CD4-positive, alpha-beta memory T cell (primary cell): ENCODE measurements at regions not wholly inside any gene's neighbourhood (a gene's known extent, or its start where the extent isn't known, plus 50 kb on each side); places are given as distances from the start of the nearest gene placed in this dataset.
A peak's percentile ranks its signal among the peaks of the same experiment; 100 is the strongest.
"Not testable (repeated sequence)": the region's sequence is repeated elsewhere in the genome, so short reads cannot be mapped to it uniquely, and the experiment has no call there.

Source experiments
- CTCF ChIA-PET: fragments of 350-600 bp; sonication (Branson Sonifier 250); formaldehyde crosslinking; loops from one replicate; lab custom pipeline; 2021; ENCODE audit warnings: inconsistent platforms; ENCODE audit not compliant: partially characterized antibody; lab: Charles Lee
- POLR2A ChIA-PET: fragments of 350-600 bp; sonication (Branson Sonifier 250); formaldehyde crosslinking; loops from one replicate; lab custom pipeline; 2021; ENCODE audit not compliant: partially characterized antibody; lab: Charles Lee
- DNase-seq, 5 donors: peaks; one replicate each; pipeline versions ENCODE4 v3.0.0 to v3.0.0-alpha.2; 2020 to 2022; ENCODE audit warnings: mixed read lengths in 1 of 5
- H3K27ac ChIP-seq: one replicate; pipeline ENCODE4 v1.7.0; 2013; ENCODE audit warnings: low read depth, low read length
- H3K27me3 ChIP-seq: 2 replicates; pipeline ENCODE4 v1.7.0; 2013; ENCODE audit warnings: mild to moderate bottlenecking, low read length, moderate library complexity; ENCODE audit not compliant: insufficient read depth
- H3K36me3 ChIP-seq: 2 replicates; pipeline ENCODE4 v1.7.0; 2013; ENCODE audit warnings: mild to moderate bottlenecking, low read length, moderate library complexity; ENCODE audit not compliant: insufficient read depth
- H3K4me1 ChIP-seq: 2 replicates; pipeline ENCODE4 v1.7.0; 2013; ENCODE audit warnings: mild to moderate bottlenecking, low read length, moderate library complexity; ENCODE audit not compliant: insufficient read depth
- H3K4me3 ChIP-seq, 2 donors: one replicate each; pipeline ENCODE4 v1.7.0; 2013; ENCODE audit warnings: low read length in 2 of 2, mild to moderate bottlenecking in 1 of 2
- H3K9me3 ChIP-seq, 2 donors: one replicate each; pipeline ENCODE4 v1.7.0; 2013; ENCODE audit warnings: low read length in 2 of 2, control low read depth in 1 of 2; ENCODE audit not compliant: control insufficient read depth in 1 of 2
- H3K27ac Mint-ChIP-seq, 7 donors: one replicate each; pipeline ENCODE4 v1.8.0; 2020 to 2021; ENCODE audit warnings: mixed read lengths in 7 of 7, mild to moderate bottlenecking in 6 of 7, inconsistent platforms in 3 of 7, moderate library complexity in 3 of 7
- H3K27me3 Mint-ChIP-seq, 2 donors: one replicate each; pipeline ENCODE4 v1.8.0; 2020 to 2021; ENCODE audit warnings: mixed read lengths in 2 of 2
- H3K36me3 Mint-ChIP-seq, 2 donors: one replicate each; pipeline ENCODE4 v1.8.0; 2020 to 2021; ENCODE audit warnings: mixed read lengths in 2 of 2, inconsistent platforms in 1 of 2, mild to moderate bottlenecking in 1 of 2
- H3K4me1 Mint-ChIP-seq, 4 donors: one replicate each; pipeline ENCODE4 v1.8.0; 2020 to 2021; ENCODE audit warnings: mixed read lengths in 4 of 4, mild to moderate bottlenecking in 1 of 4
- H3K4me3 Mint-ChIP-seq, 8 donors: one replicate each; pipeline ENCODE4 v1.8.0; 2020 to 2021; ENCODE audit warnings: mixed read lengths in 8 of 8, mild to moderate bottlenecking in 7 of 8, moderate library complexity in 6 of 8, inconsistent platforms in 3 of 8
- H3K9me3 Mint-ChIP-seq, 8 donors: one replicate each; pipeline ENCODE4 v1.8.0; 2020 to 2021; ENCODE audit warnings: mixed read lengths in 8 of 8, mild to moderate bottlenecking in 5 of 8, inconsistent platforms in 3 of 8, moderate library complexity in 1 of 8
- intact Hi-C: fragments of 100-400 bp; cut with micrococcal nuclease; formaldehyde crosslinking; loops from one replicate; pipeline ENCODE4 v1.15.1; 2023

GRCh38 chr19:22523940-22524339 is 101.8 kb upstream of the ZNF98 start:
- no peaks in the 10 kb centered on the region for H3K27me3 ChIP-seq
- H3K27me3 Mint-ChIP-seq: no peaks in the 10 kb centered on the region
- ChIA-PET POLR2A (no interaction called here), CTCF (no interaction called here)
- H3K9me3 Mint-ChIP-seq: peaks cover 2 to 47% (median 27%) of the 10 kb centered on the region in 8 donors
- no peak overlapping the region for H3K27ac ChIP-seq
- H3K4me3 ChIP-seq: no peak overlapping the region
- H3K4me1 ChIP-seq: no peaks in the 10 kb centered on the region
- H3K36me3 Mint-ChIP-seq: peaks cover 0 to 3% of the 10 kb centered on the region in 2 donors
- no peaks in the 10 kb centered on the region for H3K4me1 Mint-ChIP-seq
- no peaks in the 10 kb centered on the region for H3K36me3 ChIP-seq
- no peak for DNase-seq
- no peak overlapping the region for H3K4me3 Mint-ChIP-seq
- no peaks in the 10 kb centered on the region for H3K9me3 ChIP-seq
- H3K27ac Mint-ChIP-seq: no peak overlapping the region
- intact Hi-C loops: no loop called here

DNA sequence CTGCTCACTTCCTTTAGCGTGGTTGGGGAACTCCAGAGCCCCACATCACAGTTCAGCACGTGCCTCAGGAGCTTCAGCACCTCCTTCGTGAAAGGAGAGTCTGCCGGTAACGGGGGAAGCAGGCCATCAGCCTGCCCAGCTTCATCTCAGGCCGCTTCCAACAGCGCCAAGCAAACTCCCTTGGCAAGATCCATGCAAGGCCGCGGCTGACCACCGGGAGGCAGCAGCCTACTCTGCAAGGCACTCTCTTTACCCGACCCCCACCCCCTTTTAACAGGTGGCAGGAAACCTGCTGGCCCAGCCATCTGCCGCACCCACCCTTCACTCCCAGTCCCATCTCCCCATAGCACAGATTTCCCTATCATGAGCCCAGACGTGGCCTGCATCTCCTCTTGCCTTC is 97.4 kb upstream of the ZNF98 start:
- CTCF ChIA-PET, H3K27me3 Mint-ChIP-seq, DNase-seq, intact Hi-C loops, H3K27me3 ChIP-seq, H3K27ac Mint-ChIP-seq, H3K4me3 ChIP-seq, POLR2A ChIA-PET, H3K36me3 ChIP-seq, H3K27ac ChIP-seq, H3K36me3 Mint-ChIP-seq, H3K9me3 ChIP-seq, H3K4me1 Mint-ChIP-seq, H3K4me1 ChIP-seq: not testable (repeated sequence)
- H3K4me3 Mint-ChIP-seq: peak overlapping the region in 1 of 8 donors; percentile 13
- peaks cover 2 to 54% (median 30%) of the 10 kb centered on the region in 8 donors for H3K9me3 Mint-ChIP-seq

- peaks cover 3% of the 10 kb centered on the region in 2 donors for H3K36me3 Mint-ChIP-seq
- Histone ChIP-seq H3K9me3 (no peaks in the 10 kb centered on the region), H3K27me3 (no peaks in the 10 kb centered on the region), H3K36me3 (no peaks in the 10 kb centered on the region), H3K4me1 (no peaks in the 10 kb centered on the region), H3K27ac (no peak overlapping the region), H3K4me3 (no peak overlapping the region)
- H3K4me1 Mint-ChIP-seq: no peaks in the 10 kb centered on the region
- no peaks in the 10 kb centered on the region for H3K27me3 Mint-ChIP-seq
- H3K4me3 Mint-ChIP-seq: no peak overlapping the region
- ChIA-PET CTCF (no interaction called here), POLR2A (no interaction called here)
- peaks cover 2 to 56% (median 31%) of the 10 kb centered on the region in 8 donors for H3K9me3 Mint-ChIP-seq
- intact Hi-C loops: no loop called here
- no peak for DNase-seq
- H3K27ac Mint-ChIP-seq: no peak overlapping the region
Measured at GRCh38 chr19:22519152-22519551, 97.0 kb upstream of the ZNF98 start.

DNA sequence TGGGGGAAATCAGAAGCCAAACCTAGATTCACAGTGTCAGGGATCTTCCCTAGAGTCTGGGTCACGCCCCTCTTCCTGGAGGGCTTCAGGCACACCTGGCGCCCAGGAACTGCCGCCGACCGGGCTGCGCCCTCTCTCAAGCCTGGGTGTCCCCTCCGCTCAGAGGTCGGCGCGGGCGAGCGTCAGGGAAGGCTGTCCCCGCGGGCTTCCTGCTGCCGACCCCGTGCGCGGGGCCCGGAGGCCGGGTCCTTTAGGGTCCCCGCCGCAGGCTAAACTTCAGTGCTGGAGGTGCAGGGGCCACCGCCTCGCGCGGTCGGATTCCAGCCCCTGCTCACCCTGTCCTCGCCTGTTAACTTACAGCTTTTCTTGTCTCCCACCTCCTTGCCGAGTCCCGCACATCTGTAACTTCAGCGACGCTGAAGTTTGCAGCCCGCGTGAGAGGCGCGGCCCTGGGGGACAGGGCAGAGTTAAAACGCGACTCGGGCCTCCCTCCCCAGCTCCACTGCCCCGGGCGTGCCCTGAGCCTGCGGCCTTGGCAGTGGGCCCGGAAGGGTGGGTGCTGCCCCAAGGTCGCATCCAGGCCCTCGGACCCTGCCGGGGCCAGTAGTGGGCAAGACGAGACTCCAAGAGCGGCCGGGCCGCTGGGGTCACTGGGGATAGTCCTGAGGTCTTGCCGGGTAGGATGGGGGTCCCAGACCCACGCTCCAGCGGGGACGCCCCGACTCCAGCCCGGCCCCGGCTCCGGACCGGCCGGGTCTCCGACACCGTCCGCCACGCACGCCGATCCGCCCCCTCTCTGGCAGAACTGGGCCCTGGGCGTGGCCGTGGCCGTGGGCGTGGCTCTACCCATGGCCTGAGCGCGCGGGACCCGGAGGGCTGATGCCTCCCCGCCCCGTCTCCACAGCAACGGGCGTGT is 95.6 kb upstream of the ZNF98 start:
- H3K36me3 Mint-ChIP-seq: peaks cover 3% of the 10 kb centered on the region in 2 donors
- no peaks in the 10 kb centered on the region for H3K27me3 Mint-ChIP-seq
- Histone ChIP-seq H3K4me1 (no peaks in the 10 kb centered on the region), H3K27me3 (no peaks in the 10 kb centered on the region), H3K9me3 (no peaks in the 10 kb centered on the region), H3K36me3 (no peaks in the 10 kb centered on the region), H3K4me3 (no peak overlapping the region), H3K27ac (no peak overlapping the region)
- H3K4me3 Mint-ChIP-seq: no peak overlapping the region
- H3K9me3 Mint-ChIP-seq: peaks cover 3 to 48% (median 34%) of the 10 kb centered on the region in 8 donors
- H3K27ac Mint-ChIP-seq: no peak overlapping the region
- ChIA-PET POLR2A (no interaction called here), CTCF (no interaction called here)
- no peak for DNase-seq
- intact Hi-C loops: no loop called here
- no peaks in the 10 kb centered on the region for H3K4me1 Mint-ChIP-seq

DNA sequence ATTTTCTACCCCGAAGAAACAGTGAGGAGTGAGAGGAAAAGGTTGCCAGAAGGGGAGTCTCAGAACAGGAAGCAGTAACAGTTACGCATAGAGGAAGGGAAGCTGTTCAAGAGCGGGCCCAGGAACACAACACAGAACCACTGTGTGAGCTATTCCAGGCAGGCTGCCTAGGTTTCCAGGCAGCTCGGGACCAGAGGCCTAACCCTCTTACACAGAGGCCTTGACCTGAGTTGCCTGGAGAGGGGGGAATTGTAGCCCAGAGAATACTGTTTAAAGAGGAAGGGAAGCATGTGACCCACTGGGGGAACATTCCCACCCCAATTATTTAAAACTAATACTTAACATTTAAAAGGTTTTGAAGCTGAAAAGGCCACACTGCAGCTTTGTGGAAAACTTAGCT is 93.3 kb upstream of the ZNF98 start:
- intact Hi-C loops: no loop called here
- Histone ChIP-seq H3K36me3 (no peaks in the 10 kb centered on the region), H3K27me3 (no peaks in the 10 kb centered on the region), H3K4me3 (no peak overlapping the region), H3K9me3 (peaks cover 0 to 3% of the 10 kb centered on the region in 2 donors), H3K27ac (no peak overlapping the region), H3K4me1 (no peaks in the 10 kb centered on the region)
- no peaks in the 10 kb centered on the region for H3K27me3 Mint-ChIP-seq
- no peaks in the 10 kb centered on the region for H3K4me1 Mint-ChIP-seq
- DNase-seq: no peak
- ChIA-PET POLR2A (no interaction called here), CTCF (no interaction called here)
- no peak overlapping the region for H3K4me3 Mint-ChIP-seq
- H3K36me3 Mint-ChIP-seq: peaks cover 0 to 3% of the 10 kb centered on the region in 2 donors
- H3K9me3 Mint-ChIP-seq: peaks cover 3 to 62% (median 34%) of the 10 kb centered on the region in 8 donors
- H3K27ac Mint-ChIP-seq: no peak overlapping the region

GRCh38 chr19:22503524-22503923 is 81.4 kb upstream of the ZNF98 start:
- POLR2A ChIA-PET: no interaction called here
- peaks cover 0 to 4% of the 10 kb centered on the region in 2 donors for H3K9me3 ChIP-seq
- no peaks in the 10 kb centered on the region for H3K27me3 ChIP-seq
- no peaks in the 10 kb centered on the region for H3K4me1 ChIP-seq
- no peak for DNase-seq
- peaks cover 0 to 68% (median 37%) of the 10 kb centered on the region in 8 donors for H3K9me3 Mint-ChIP-seq
- CTCF ChIA-PET: no interaction called here
- H3K36me3 ChIP-seq: no peaks in the 10 kb centered on the region
- no peak overlapping the region for H3K4me3 Mint-ChIP-seq
- no peaks in the 10 kb centered on the region for H3K27me3 Mint-ChIP-seq
- H3K27ac ChIP-seq: no peak overlapping the region
- peaks cover 0 to 3% of the 10 kb centered on the region in 2 donors for H3K36me3 Mint-ChIP-seq
- H3K27ac Mint-ChIP-seq: no peak overlapping the region
- no peaks in the 10 kb centered on the region for H3K4me1 Mint-ChIP-seq
- intact Hi-C loops: no loop called here
- no peak overlapping the region for H3K4me3 ChIP-seq

GRCh38 chr19:22502766-22503165 is 80.6 kb upstream of the ZNF98 start:
- no peaks in the 10 kb centered on the region for H3K27me3 Mint-ChIP-seq
- CTCF ChIA-PET: no interaction called here
- H3K36me3 Mint-ChIP-seq: peaks cover 0 to 3% of the 10 kb centered on the region in 2 donors
- Histone ChIP-seq H3K4me1 (no peaks in the 10 kb centered on the region), H3K27ac (no peak overlapping the region), H3K4me3 (no peak overlapping the region), H3K27me3 (no peaks in the 10 kb centered on the region), H3K9me3 (peaks cover 0 to 4% of the 10 kb centered on the region in 2 donors), H3K36me3 (no peaks in the 10 kb centered on the region)
- no peak overlapping the region for H3K4me3 Mint-ChIP-seq
- H3K9me3 Mint-ChIP-seq: peaks cover 0 to 67% (median 39%) of the 10 kb centered on the region in 8 donors
- intact Hi-C loops: no loop called here
- no peaks in the 10 kb centered on the region for H3K4me1 Mint-ChIP-seq
- POLR2A ChIA-PET: no interaction called here
- no peak for DNase-seq
- no peak overlapping the region for H3K27ac Mint-ChIP-seq
